MM.1S (cell line): ENCODE measurements at regions not wholly inside any gene's neighbourhood (a gene's known extent, or its start where the extent isn't known, plus 50 kb on each side); places are given as distances from the start of the nearest gene placed in this dataset.

Experiments
- CTCF ChIP-seq: fragments of 300-600 bp; sonication (generic); IDR thresholded peaks from 2 replicates; pipeline ENCODE4 v1.5.1; 2016; ENCODE audit warnings: antibody characterized with exemption, low read length, mixed read lengths
- EZH2 ChIP-seq: fragments of 300-600 bp; sonication (generic); optimal IDR thresholded peaks from 2 replicates; pipeline ENCODE3; 2017; ENCODE audit warnings: low read depth, mild to moderate bottlenecking, antibody characterized with exemption, low read length, mixed read lengths
- EZH2phosphoT487 ChIP-seq: fragments of 300-600 bp; sonication (generic); IDR thresholded peaks from 2 replicates; pipeline ENCODE4 v1.6.1; 2018; ENCODE audit warnings: antibody characterized with exemption, low read length

DNA sequence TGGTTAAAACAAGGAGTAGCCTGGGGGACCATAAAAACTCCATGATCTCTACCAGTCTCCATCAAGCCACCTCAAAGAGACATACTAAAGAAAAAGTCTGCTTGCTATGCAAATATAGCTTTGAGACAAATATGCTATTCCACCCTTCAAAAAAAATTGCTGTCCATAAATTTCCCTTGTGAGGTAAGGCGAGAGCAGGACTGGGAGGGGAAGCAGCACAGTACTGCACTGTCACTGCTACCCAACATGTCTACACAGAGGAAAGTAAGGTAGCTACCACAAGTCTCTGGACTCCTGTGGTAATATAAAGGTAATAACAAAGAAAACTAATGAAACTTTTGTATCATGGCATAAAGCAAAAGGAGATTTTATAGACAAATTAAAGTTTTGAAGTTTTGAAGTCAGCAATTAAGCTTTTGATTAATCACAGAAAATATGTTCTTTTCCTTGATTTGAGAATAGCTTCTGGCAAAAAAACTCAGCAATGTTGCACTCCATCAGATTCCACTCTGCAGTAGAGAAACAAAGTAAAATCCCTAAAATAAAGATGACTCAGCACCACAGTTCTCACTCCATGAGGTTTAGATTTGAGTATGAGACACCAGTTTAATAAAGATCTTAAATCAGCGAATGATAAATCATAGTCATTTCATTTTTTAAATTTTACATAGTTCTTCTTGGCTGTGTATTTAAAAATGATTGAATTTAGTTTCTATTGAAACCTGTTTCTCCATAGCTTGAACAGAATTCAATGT is 602.4 kb downstream of the COL12A1 start:
- TF ChIP-seq CTCF (no peak), EZH2 (no peak), EZH2phosphoT487 (no peak)
